Keratinocyte (primary cell): ENCODE measurements at regions not wholly inside any gene's neighbourhood (a gene's known extent, or its start where the extent isn't known, plus 50 kb on each side); places are given as distances from the start of the nearest gene placed in this dataset.

Experiments
- CTCF ChIP-seq, 3 experiments: IDR thresholded peaks in 1 of 3; conservative IDR thresholded peaks in 1 of 3; optimal IDR thresholded peaks in 1 of 3; 2 replicates in 2 of 3; 3 replicates in 1 of 3; pipeline versions ENCODE3 to v1.5.1; 2011; ENCODE audit warnings: low read length in 3 of 3, mild to moderate bottlenecking in 3 of 3, moderate library complexity in 2 of 3, control low read depth in 1 of 3, inconsistent platforms in 1 of 3; ENCODE audit not compliant: insufficient read depth in 2 of 3; ENCODE audit errors: extremely low read depth in 1 of 3
- EZH2 ChIP-seq: IDR thresholded peaks from one replicate; pipeline ENCODE4 v1.6.1; 2012; ENCODE audit warnings: inconsistent platforms, mild to moderate bottlenecking, low read length, moderate library complexity

- TF ChIP-seq CTCF (optimal IDR thresholded peaks at IDR 0.05 in 1 of 3, IDR thresholded peaks at IDR 0.05 in 1 of 3, conservative IDR thresholded peaks at IDR 0.05 in 1 of 3; ENCODE audit: extremely low read depth in 1 of 3, insufficient read depth in 2 of 3, low read length in 3 of 3) (no peak), EZH2 (no peak)
Measured at GRCh38 chr20:22829356-22829755, 205.8 kb upstream of the SSTR4 start.
